ENCODE measurements at regions not wholly inside any gene's neighbourhood (a gene's known extent, or its start where the extent isn't known, plus 50 kb on each side); places are given as distances from the start of the nearest gene placed in this dataset.

GRCh38 chr1:176341656-176342055, 121.3 kb upstream of the PAPPA2 start:
- DNase-seq (ENCODE audit: insufficient read length, low spot score, missing footprints), result no peak
- no peaks in the 10 kb centered on the region for H3K36me3 ChIP-seq (ENCODE audit: insufficient read depth, low read length)
- H3K79me2 ChIP-seq (ENCODE audit: insufficient read depth, low read length), result no peaks in the 10 kb centered on the region
- H3K4me1 ChIP-seq (ENCODE audit: insufficient read depth, low read length), result no peaks in the 10 kb centered on the region
- TF ChIP-seq, protein P1, sequence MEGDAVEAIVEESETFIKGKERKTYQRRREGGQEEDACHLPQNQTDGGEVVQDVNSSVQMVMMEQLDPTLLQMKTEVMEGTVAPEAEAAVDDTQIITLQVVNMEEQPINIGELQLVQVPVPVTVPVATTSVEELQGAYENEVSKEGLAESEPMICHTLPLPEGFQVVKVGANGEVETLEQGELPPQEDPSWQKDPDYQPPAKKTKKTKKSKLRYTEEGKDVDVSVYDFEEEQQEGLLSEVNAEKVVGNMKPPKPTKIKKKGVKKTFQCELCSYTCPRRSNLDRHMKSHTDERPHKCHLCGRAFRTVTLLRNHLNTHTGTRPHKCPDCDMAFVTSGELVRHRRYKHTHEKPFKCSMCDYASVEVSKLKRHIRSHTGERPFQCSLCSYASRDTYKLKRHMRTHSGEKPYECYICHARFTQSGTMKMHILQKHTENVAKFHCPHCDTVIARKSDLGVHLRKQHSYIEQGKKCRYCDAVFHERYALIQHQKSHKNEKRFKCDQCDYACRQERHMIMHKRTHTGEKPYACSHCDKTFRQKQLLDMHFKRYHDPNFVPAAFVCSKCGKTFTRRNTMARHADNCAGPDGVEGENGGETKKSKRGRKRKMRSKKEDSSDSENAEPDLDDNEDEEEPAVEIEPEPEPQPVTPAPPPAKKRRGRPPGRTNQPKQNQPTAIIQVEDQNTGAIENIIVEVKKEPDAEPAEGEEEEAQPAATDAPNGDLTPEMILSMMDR (IDR thresholded peaks at IDR 0.05; ENCODE audit: extremely low read depth, low read depth, low read length), result no peak
- no peak overlapping the region for H3K4me3 ChIP-seq (ENCODE audit: insufficient read depth, low read length)
- no peaks in the 10 kb centered on the region for H3K27me3 ChIP-seq (ENCODE audit: insufficient read depth, low read length)
- no peak overlapping the region for H3K27ac ChIP-seq (ENCODE audit: low read depth, low read length)
- H4K20me1 ChIP-seq (ENCODE audit: insufficient read depth, low read length), result no peaks in the 10 kb centered on the region
- H3K4me2 ChIP-seq (ENCODE audit: insufficient read depth, low read length), result no peak overlapping the region
- H3K9me3 ChIP-seq (ENCODE audit: low read depth, low read length), result no peaks in the 10 kb centered on the region
- no peak overlapping the region for H2AFZ ChIP-seq (ENCODE audit: low read length)

GRCh38 chr1:176338877-176339276, 124.1 kb upstream of the PAPPA2 start:
- H3K79me2 ChIP-seq (ENCODE audit: insufficient read depth, low read length), result no peaks in the 10 kb centered on the region
- TF ChIP-seq, protein P1 (IDR thresholded peaks at IDR 0.05; ENCODE audit: extremely low read depth, low read depth, low read length), result no peak
- no peaks in the 10 kb centered on the region for H3K27me3 ChIP-seq (ENCODE audit: insufficient read depth, low read length)
- H2AFZ ChIP-seq (ENCODE audit: low read length), result no peak overlapping the region
- H3K4me3 ChIP-seq (ENCODE audit: insufficient read depth, low read length), result no peak overlapping the region
- no peak for DNase-seq (ENCODE audit: insufficient read length, low spot score, missing footprints)
- no peaks in the 10 kb centered on the region for H3K36me3 ChIP-seq (ENCODE audit: insufficient read depth, low read length)
- no peak overlapping the region for H3K4me2 ChIP-seq (ENCODE audit: insufficient read depth, low read length)
- no peaks in the 10 kb centered on the region for H4K20me1 ChIP-seq (ENCODE audit: insufficient read depth, low read length)
- no peak overlapping the region for H3K27ac ChIP-seq (ENCODE audit: low read depth, low read length)
- H3K4me1 ChIP-seq (ENCODE audit: insufficient read depth, low read length), result no peaks in the 10 kb centered on the region
- H3K9me3 ChIP-seq (ENCODE audit: low read depth, low read length), result no peaks in the 10 kb centered on the region

- TF ChIP-seq, protein P1 (IDR thresholded peaks at IDR 0.05; ENCODE audit: extremely low read depth, low read depth, low read length), result no peak
- no peak overlapping the region for H3K27ac ChIP-seq (ENCODE audit: low read depth, low read length)
- no peak overlapping the region for H3K4me2 ChIP-seq (ENCODE audit: insufficient read depth, low read length)
- H3K4me1 ChIP-seq (ENCODE audit: insufficient read depth, low read length), result no peaks in the 10 kb centered on the region
- no peaks in the 10 kb centered on the region for H4K20me1 ChIP-seq (ENCODE audit: insufficient read depth, low read length)
- H3K27me3 ChIP-seq (ENCODE audit: insufficient read depth, low read length), result no peaks in the 10 kb centered on the region
- H2AFZ ChIP-seq (ENCODE audit: low read length), result no peak overlapping the region
- no peaks in the 10 kb centered on the region for H3K9me3 ChIP-seq (ENCODE audit: low read depth, low read length)
- H3K4me3 ChIP-seq (ENCODE audit: insufficient read depth, low read length), result no peak overlapping the region
- no peaks in the 10 kb centered on the region for H3K36me3 ChIP-seq (ENCODE audit: insufficient read depth, low read length)
- DNase-seq (ENCODE audit: insufficient read length, low spot score, missing footprints), result no peak
- H3K79me2 ChIP-seq (ENCODE audit: insufficient read depth, low read length), result no peaks in the 10 kb centered on the region
Measured at GRCh38 chr1:176330782-176331181, 123.7 kb upstream of the COP1 start.

GRCh38 chr1:176325664-176326063, 118.6 kb upstream of the COP1 start:
- no peaks in the 10 kb centered on the region for H3K27me3 ChIP-seq (ENCODE audit: insufficient read depth, low read length)
- H4K20me1 ChIP-seq (ENCODE audit: insufficient read depth, low read length), result no peaks in the 10 kb centered on the region
- H3K79me2 ChIP-seq (ENCODE audit: insufficient read depth, low read length), result no peaks in the 10 kb centered on the region
- H3K27ac ChIP-seq (ENCODE audit: low read depth, low read length), result no peak overlapping the region
- H3K4me3 ChIP-seq (ENCODE audit: insufficient read depth, low read length), result no peak overlapping the region
- no peak overlapping the region for H3K4me2 ChIP-seq (ENCODE audit: insufficient read depth, low read length)
- TF ChIP-seq, protein P1 (IDR thresholded peaks at IDR 0.05; ENCODE audit: extremely low read depth, low read depth, low read length), result no peak
- no peak for DNase-seq (ENCODE audit: insufficient read length, low spot score, missing footprints)
- no peaks in the 10 kb centered on the region for H3K9me3 ChIP-seq (ENCODE audit: low read depth, low read length)
- H2AFZ ChIP-seq (ENCODE audit: low read length), result no peak overlapping the region
- H3K36me3 ChIP-seq (ENCODE audit: insufficient read depth, low read length), result no peaks in the 10 kb centered on the region
- no peaks in the 10 kb centered on the region for H3K4me1 ChIP-seq (ENCODE audit: insufficient read depth, low read length)

Measured in osteoblast (primary cell).